ENCODE measurements at regions not wholly inside any gene's neighbourhood (a gene's known extent, or its start where the extent isn't known, plus 50 kb on each side); places are given as distances from the start of the nearest gene placed in this dataset.
A peak's percentile ranks its signal among the peaks of the same experiment; 100 is the strongest.
"Not testable (repeated sequence)": the region's sequence is repeated elsewhere in the genome, so short reads cannot be mapped to it uniquely, and the experiment has no call there.

- no peak for DNase-seq (ENCODE audit: low read depth in 2 of 2)
These were observed 96.0 kb upstream of the VGLL4 start for GRCh38 chr3:11739706-11740105.

GRCh38 chr3:11739123-11739522, 95.4 kb upstream of the VGLL4 start:
- DNase-seq (ENCODE audit: low read depth in 2 of 2), result no peak

- no peak for DNase-seq (ENCODE audit: low read depth in 2 of 2)
These were observed 94.0 kb upstream of the VGLL4 start for GRCh38 chr3:11737742-11738141.

GRCh38 chr3:11736136-11736833, 92.6 kb upstream of the VGLL4 start:
- DNase-seq (ENCODE audit: low read depth in 2 of 2), result no peak

- DNase-seq (ENCODE audit: low read depth in 2 of 2), result no peak
These were observed 91.9 kb upstream of the VGLL4 start for GRCh38 chr3:11735638-11736037.

GRCh38 chr3:11735111-11735510, 91.4 kb upstream of the VGLL4 start:
- DNase-seq (ENCODE audit: low read depth in 2 of 2), result not testable (repeated sequence)

- no peak for DNase-seq (ENCODE audit: low read depth in 2 of 2)
These were observed 90.2 kb upstream of the VGLL4 start for GRCh38 chr3:11733914-11734313.

GRCh38 chr3:11727207-11727606, 83.5 kb upstream of the VGLL4 start:
- no peak for DNase-seq (ENCODE audit: low read depth in 2 of 2)

- no peak for DNase-seq (ENCODE audit: low read depth in 2 of 2)
These were observed 82.4 kb upstream of the VGLL4 start for GRCh38 chr3:11726146-11726545.

- DNase-seq (ENCODE audit: low read depth in 2 of 2), result not testable (repeated sequence)
These were observed 81.6 kb upstream of the VGLL4 start for GRCh38 chr3:11725340-11725641.

- no peak for DNase-seq (ENCODE audit: low read depth in 2 of 2)
These were observed 81.1 kb upstream of the VGLL4 start for GRCh38 chr3:11724615-11725339.

GRCh38 chr3:11721479-11721878, 77.8 kb upstream of the VGLL4 start:
- DNase-seq (ENCODE audit: low read depth in 2 of 2), result no peak

- DNase-seq (ENCODE audit: low read depth in 2 of 2), result no peak
These were observed 77.2 kb upstream of the VGLL4 start for GRCh38 chr3:11720917-11721411.

GRCh38 chr3:11720304-11720898, 76.7 kb upstream of the VGLL4 start:
- DNase-seq (ENCODE audit: low read depth in 2 of 2), result peak in 1 of 2 donors; percentile 42

- DNase-seq (ENCODE audit: low read depth in 2 of 2), result peak; percentile 15 to 62
These were observed 75.9 kb upstream of the VGLL4 start for GRCh38 chr3:11719406-11720303.

GRCh38 chr3:11718637-11719405, 75.1 kb upstream of the VGLL4 start:
- peak; percentile 33 to 36 for DNase-seq (ENCODE audit: low read depth in 2 of 2)

GRCh38 chr3:11717768-11718636, 74.3 kb upstream of the VGLL4 start:
- no peak for DNase-seq (ENCODE audit: low read depth in 2 of 2)

GRCh38 chr3:11717301-11717700, 73.6 kb upstream of the VGLL4 start:
- DNase-seq (ENCODE audit: low read depth in 2 of 2), result no peak

- DNase-seq (ENCODE audit: low read depth in 2 of 2), result no peak
These were observed 73.0 kb upstream of the VGLL4 start for GRCh38 chr3:11716573-11717290.

GRCh38 chr3:11713171-11713570, 69.5 kb upstream of the VGLL4 start:
- no peak for DNase-seq (ENCODE audit: low read depth in 2 of 2)
